ENCODE measurements at regions not wholly inside any gene's neighbourhood (a gene's known extent, or its start where the extent isn't known, plus 50 kb on each side); places are given as distances from the start of the nearest gene placed in this dataset.

DNA sequence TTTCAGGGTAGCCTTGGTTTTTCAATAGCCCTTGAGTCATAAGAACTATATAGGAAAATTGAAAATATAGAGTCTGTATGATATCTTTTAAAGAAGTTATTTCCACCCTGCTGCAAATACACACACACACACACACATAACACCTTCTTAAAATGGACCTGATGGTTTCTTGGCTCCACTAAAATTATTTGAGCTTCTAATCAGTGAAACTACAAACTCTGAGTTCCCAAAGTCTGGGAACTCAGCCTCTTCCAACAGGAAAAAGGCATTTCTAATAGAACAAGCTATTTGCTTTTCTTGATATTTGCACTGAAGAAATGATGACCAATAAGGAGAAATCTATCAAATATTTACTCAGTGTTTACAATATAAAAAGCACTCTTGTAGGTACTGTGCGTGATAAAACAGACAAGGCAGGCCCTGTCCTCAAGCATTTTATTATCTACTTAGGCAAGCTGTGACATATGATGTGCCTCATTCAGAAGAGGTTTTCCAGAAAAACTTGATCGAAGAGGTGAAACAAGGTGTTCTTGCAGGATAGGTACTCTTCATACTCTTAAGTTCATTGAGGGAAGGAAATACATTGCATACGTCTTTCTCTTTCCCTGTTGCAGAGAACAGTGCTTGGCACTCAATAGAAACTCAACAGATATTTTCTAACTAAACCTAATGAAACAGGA is 88.6 kb downstream of the MGST1 start:
- intact Hi-C loops (cut with micrococcal nuclease) = no loop called here
- DNase-seq (ENCODE audit: unreplicated experiment) = no peak
- no peak overlapping the region for H3K27ac Mint-ChIP-seq (ENCODE audit: low read depth, unreplicated experiment)
- CTCF ChIA-PET = interaction anchor here (0.6 kb wide), 4 partner anchors 25 to 531 kb away, joined by 3 to 4 read pairs (median 3); no protein-coding TSS in a partner anchor
- no TSS peak for BruUV-seq (replicated peaks)
- TF ChIP-seq, protein P1, sequence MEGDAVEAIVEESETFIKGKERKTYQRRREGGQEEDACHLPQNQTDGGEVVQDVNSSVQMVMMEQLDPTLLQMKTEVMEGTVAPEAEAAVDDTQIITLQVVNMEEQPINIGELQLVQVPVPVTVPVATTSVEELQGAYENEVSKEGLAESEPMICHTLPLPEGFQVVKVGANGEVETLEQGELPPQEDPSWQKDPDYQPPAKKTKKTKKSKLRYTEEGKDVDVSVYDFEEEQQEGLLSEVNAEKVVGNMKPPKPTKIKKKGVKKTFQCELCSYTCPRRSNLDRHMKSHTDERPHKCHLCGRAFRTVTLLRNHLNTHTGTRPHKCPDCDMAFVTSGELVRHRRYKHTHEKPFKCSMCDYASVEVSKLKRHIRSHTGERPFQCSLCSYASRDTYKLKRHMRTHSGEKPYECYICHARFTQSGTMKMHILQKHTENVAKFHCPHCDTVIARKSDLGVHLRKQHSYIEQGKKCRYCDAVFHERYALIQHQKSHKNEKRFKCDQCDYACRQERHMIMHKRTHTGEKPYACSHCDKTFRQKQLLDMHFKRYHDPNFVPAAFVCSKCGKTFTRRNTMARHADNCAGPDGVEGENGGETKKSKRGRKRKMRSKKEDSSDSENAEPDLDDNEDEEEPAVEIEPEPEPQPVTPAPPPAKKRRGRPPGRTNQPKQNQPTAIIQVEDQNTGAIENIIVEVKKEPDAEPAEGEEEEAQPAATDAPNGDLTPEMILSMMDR (IDR thresholded peaks at IDR 0.05; ENCODE audit: unreplicated experiment) = no peak
- no peaks in the 10 kb centered on the region for H3K36me3 Mint-ChIP-seq (ENCODE audit: insufficient read depth, unreplicated experiment)
- H3K27me3 Mint-ChIP-seq (ENCODE audit: insufficient read depth, unreplicated experiment) = no peaks in the 10 kb centered on the region
- H3K4me3 Mint-ChIP-seq (ENCODE audit: unreplicated experiment) = no peak overlapping the region
- peaks cover 2% of the 10 kb centered on the region for H3K9me3 Mint-ChIP-seq (ENCODE audit: unreplicated experiment)
- H3K4me1 Mint-ChIP-seq (ENCODE audit: insufficient read depth, unreplicated experiment) = peaks cover 5% of the 10 kb centered on the region
- POLR2A ChIA-PET = interaction anchor here (0.7 kb wide), 1 partner anchor 241 kb away, joined by 3 read pairs; no protein-coding TSS in a partner anchor

DNA sequence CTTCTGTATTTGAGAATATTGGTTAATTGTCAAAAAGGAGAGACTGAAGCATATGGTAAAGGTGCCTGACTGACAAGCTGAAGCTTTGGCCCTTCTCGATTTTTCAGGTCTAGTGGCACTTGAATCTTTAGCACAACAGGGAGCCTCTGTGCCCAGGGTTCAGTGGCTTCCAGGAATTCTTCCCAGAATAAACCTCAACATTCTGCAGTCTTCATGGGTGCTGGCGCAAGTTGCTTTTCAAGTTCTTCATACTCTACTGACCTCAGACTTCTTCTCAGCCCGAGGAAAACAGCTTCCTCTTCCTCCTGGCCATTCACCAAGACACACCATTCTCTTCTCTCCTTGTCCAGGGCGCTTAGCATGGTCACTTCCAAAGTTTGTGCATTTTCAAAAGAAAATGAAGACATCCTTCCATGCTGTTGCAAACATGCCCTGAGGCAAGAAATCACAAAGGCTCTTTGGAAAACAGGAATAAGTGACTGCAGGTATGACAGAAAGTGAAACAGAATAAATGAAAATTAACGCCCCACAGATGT is 89.9 kb downstream of the MGST1 start:
- POLR2A ChIA-PET = no interaction called here
- CTCF ChIA-PET = interaction anchor here (0.7 kb wide), 1 partner anchor 223 kb away, joined by 3 read pairs; no protein-coding TSS in a partner anchor
- TF ChIP-seq, protein P1 (IDR thresholded peaks at IDR 0.05; ENCODE audit: unreplicated experiment) = no peak
- BruUV-seq (replicated peaks) = no TSS peak
- intact Hi-C loops (cut with micrococcal nuclease) = no loop called here
- no peaks in the 10 kb centered on the region for H3K36me3 Mint-ChIP-seq (ENCODE audit: insufficient read depth, unreplicated experiment)
- DNase-seq (ENCODE audit: unreplicated experiment) = peak; percentile 3
- no peak overlapping the region for H3K27ac Mint-ChIP-seq (ENCODE audit: low read depth, unreplicated experiment)
- no peak overlapping the region for H3K4me3 Mint-ChIP-seq (ENCODE audit: unreplicated experiment)
- H3K27me3 Mint-ChIP-seq (ENCODE audit: insufficient read depth, unreplicated experiment) = no peaks in the 10 kb centered on the region
- H3K4me1 Mint-ChIP-seq (ENCODE audit: insufficient read depth, unreplicated experiment) = peaks cover 5% of the 10 kb centered on the region
- H3K9me3 Mint-ChIP-seq (ENCODE audit: unreplicated experiment) = peaks cover 8% of the 10 kb centered on the region

DNA sequence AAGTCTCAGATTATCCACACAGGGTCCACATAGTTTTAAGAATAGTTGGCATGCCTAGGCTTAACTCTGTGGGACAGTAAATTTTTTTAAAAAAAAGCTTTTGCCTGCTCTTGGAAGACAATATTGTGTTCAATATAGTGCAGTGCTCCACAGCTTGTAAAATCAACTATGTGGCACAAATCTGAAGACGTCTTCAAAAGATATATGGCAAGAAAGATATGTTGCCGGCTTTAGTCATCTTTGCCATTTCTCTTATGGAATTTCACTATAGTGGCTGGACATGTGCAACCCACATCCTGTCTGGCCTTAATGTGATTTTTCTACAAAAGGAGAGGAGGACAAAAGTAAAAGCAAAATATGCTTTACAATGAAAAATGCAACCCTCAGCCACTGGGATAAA is 90.5 kb downstream of the MGST1 start:
- BruUV-seq (replicated peaks) = no TSS peak
- ChIA-PET POLR2A (no interaction called here), CTCF (interaction anchor here (0.7 to 1.0 kb wide), 3 partner anchors 22 to 223 kb away, joined by 3 read pairs; no protein-coding TSS in a partner anchor)
- intact Hi-C loops (cut with micrococcal nuclease) = no loop called here
- TF ChIP-seq, protein P1 (IDR thresholded peaks at IDR 0.05; ENCODE audit: unreplicated experiment) = no peak
- no peak overlapping the region for H3K4me3 Mint-ChIP-seq (ENCODE audit: unreplicated experiment)
- H3K27ac Mint-ChIP-seq (ENCODE audit: low read depth, unreplicated experiment) = no peak overlapping the region
- H3K36me3 Mint-ChIP-seq (ENCODE audit: insufficient read depth, unreplicated experiment) = no peaks in the 10 kb centered on the region
- DNase-seq (ENCODE audit: unreplicated experiment) = no peak
- H3K9me3 Mint-ChIP-seq (ENCODE audit: unreplicated experiment) = peaks cover 12% of the 10 kb centered on the region
- peaks cover 5% of the 10 kb centered on the region for H3K4me1 Mint-ChIP-seq (ENCODE audit: insufficient read depth, unreplicated experiment)
- no peaks in the 10 kb centered on the region for H3K27me3 Mint-ChIP-seq (ENCODE audit: insufficient read depth, unreplicated experiment)

DNA sequence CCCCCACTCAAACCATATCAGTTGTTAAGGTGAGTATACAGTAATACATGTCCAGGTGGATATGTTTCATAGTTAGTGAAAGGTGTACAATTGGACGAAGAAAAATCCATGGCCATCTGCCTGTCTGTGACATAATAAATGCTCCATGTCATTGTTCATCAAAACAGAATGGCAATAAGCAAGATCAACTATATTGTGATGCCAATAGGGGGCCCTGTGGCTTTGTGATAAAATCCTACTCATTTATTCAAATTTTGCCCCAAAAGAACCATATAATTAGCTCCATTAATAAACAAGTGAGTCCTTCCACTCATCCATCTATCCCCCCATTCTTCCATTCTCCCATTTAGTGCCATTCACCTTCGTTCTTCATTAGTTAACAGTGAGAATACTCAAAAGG is 102.0 kb downstream of the MGST1 start:
- H3K27ac Mint-ChIP-seq (ENCODE audit: low read depth, unreplicated experiment) = no peak overlapping the region
- H3K4me1 Mint-ChIP-seq (ENCODE audit: insufficient read depth, unreplicated experiment) = no peaks in the 10 kb centered on the region
- BruUV-seq (replicated peaks) = no TSS peak
- no peak overlapping the region for H3K4me3 Mint-ChIP-seq (ENCODE audit: unreplicated experiment)
- H3K27me3 Mint-ChIP-seq (ENCODE audit: insufficient read depth, unreplicated experiment) = no peaks in the 10 kb centered on the region
- POLR2A ChIA-PET = no interaction called here
- CTCF ChIA-PET = interaction anchor here (0.7 to 1.0 kb wide), 2 partner anchors 355 to 373 kb away, joined by 3 to 4 read pairs; no protein-coding TSS in a partner anchor
- H3K36me3 Mint-ChIP-seq (ENCODE audit: insufficient read depth, unreplicated experiment) = peaks cover 5% of the 10 kb centered on the region
- no peak for DNase-seq (ENCODE audit: unreplicated experiment)
- no peaks in the 10 kb centered on the region for H3K9me3 Mint-ChIP-seq (ENCODE audit: unreplicated experiment)
- TF ChIP-seq, protein P1 (IDR thresholded peaks at IDR 0.05; ENCODE audit: unreplicated experiment) = no peak
- intact Hi-C loops (cut with micrococcal nuclease) = no loop called here

Measured in MCF 10A (cell line).